ENCODE measurements at regions not wholly inside any gene's neighbourhood (a gene's known extent, or its start where the extent isn't known, plus 50 kb on each side); places are given as distances from the start of the nearest gene placed in this dataset.

DNA sequence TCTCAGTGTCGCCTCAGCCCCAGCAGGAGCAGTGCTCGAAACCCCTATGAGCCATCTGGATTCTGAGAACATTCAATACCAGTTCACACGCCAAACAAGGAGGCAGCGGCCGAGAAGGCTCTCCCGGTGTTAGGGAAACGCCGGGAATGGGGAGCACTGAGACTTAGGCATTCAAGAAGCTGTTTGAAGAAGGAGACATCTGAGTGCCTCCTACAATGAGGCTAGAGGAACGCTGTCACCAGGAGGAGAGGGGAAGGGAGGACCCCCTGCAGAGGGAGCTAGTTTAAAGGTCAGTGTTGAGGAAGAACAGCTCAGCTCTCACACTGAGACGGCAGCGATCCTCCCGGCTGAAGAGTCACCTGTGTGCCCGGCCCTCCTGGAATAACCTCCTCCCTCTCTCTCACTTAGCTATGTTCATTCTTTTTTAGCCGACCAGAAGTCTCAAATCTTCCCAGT is 69.9 kb downstream of the SERPINA3 start:
- no peak for DNase-seq

DNA sequence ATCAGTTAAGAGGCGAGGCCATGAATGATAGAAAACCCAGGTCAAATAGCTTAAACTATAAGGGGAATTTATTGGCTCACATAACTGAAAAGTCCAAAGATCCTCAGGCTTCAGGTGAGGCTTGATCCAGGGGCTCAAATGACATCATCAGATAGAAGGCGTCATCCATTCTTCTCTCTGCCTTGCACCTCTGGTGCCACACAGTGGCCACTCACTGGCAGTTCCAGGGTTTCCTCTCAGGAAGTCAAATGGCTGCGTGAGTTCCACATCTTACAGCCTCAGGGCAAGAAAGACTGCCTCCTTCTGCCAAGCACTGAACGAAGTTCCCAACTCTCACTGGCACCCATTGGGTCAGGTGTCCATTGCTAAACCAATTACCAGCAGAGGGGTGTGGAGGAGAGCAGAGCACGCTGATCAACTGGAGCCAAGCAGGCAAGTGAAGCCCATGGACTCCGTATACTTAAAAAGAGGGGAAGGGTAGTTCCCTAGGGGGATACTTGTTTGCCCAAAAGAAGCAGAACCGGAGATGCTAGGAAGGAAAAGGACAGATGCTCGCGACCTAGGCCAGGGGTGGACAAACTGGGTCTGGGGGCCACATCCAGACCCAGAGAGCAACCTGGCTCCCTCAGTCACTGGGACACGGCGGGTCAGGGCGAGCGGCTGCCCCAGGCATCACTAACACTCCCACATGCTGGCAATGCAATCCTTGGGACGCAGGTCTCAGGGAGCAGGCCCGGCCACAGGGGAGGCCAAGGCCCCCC is 69.3 kb downstream of the SERPINA3 start:
- no peak for DNase-seq

DNA sequence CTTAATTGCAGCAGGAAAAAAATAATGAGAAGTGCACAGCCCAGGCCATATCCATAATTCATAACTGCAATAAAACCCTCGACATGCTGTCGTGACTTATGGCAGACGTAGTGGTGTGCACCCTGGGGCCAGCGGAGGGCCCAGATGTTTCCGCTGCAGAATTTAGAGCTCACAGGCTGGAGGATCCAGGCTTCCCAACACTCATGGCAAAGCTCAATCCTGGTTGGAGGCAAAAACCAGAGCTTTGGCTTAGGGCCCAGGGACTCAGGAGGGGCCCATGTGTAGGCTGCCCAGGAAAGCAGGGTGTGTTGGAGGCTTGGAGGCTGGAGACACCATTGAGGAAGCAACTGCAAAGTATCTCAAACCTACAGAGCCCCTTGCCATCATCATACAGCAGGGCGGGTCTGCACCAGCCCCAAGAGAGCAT is 68.7 kb downstream of the SERPINA3 start:
- DNase-seq, result no peak

DNA sequence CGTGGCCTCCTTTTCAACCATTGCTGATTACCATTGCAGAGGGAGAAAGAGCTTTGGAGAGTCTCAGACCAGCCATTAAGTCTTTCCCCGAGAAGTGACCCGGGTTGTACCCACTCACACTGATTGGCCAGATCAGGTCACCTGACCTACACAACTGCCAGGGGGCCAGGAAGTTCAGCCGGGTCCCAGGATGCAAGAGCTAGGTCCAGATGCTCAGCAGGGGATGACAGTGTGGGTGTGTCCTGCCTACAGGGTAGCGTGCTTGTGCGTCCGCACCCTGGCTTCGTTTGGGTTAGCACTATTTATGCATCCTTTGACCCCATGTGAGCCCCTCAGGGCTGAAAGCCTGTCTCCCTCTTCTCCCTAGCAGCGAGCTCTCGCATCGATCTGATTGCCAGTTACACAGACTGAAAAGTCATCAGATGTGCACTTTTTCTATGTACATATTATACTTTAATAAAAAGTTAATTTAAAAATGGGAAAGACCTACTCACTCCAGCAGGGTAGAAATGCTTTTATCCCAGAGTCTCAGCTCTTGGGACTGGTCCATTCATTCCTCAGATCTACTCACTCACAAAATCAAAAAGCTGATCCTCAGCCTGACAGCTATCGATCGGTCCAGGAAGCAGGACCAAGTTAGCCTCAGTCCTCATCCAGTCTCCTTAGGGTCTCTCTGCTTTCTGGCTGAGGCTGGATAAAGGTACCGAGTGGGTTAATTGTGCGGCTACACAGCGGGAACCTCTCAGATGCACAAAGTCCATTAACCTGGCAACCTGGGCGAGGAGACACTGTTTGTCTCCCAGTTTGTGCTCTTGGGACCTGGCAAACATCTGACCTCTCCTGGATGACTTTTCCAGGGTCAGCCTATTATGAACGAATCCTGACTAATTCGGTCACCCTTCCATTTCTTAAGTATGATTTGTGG is 68.0 kb downstream of the SERPINA3 start:
- no peak for DNase-seq

DNA sequence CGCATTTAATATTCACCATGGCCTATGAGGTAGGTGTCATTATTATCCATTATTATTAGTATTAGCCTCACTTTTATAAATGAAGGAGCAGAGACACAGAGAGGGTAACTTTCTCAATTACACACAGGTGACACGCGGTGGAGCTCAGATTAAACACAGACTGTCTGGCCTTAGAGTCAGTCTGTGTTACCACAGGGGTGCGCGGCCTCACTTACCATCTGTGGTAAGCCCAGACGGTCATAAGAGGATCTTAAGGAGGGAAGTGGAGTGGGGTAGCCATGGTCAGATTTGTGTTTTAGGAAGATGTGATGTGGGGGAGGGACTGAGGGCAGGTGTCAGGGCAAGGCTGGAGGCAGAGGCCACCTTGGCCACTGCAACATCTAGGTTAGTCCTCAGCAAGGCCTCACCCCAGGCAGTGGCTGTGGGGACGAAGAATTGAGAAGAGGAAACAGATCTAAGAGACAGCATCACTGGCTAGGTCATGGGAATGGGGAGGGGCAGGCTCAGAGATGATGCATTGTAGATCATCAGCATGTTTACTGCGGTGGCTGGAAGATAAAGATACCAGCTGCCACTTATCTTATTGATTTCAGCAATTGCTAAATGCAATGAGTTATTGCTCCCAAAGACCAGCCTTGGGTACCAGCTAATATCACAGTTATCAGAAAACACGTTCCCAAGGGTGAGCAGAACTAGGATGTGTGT is 67.1 kb downstream of the SERPINA3 start:
- DNase-seq, result no peak

DNA sequence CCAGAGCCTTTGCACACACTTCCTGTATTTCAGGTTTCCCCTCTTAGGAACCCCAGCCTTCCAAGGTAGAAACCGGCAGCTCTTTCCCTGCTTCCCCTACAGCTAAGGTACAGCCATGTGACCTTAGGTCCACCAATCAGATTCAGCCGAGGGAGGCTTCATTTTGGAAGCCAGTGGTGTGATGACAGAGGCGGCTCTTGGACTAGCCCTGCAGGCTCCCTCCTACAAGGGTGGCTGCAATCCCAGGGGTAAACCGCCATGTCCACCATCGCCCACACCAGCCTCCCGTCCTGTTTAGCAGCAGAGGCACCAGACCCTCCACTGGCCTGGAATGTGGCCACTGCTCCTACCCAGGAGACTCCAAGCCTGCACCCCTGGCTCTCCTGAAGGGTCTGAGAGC is 65.6 kb downstream of the SERPINA3 start:
- no peak for DNase-seq

DNA sequence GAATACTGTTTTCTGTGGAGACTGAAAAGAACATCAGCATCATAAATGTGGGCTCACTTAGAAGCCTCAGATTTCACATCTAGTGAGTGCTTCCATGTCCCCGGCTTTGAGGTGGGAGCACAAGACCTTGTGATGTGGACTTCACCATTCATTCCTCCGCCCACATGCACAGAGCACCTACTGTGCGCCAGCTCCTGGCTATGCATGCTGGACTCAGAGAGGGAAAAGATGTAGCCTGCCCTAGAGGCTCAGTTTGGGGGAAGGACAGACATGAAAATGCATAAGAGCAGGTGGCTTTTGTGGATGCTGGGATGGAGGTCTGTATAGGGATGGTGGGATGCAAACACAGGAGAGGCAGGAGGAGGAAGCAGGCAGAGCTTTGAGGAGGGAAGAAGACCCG is 65.0 kb downstream of the SERPINA3 start:
- no peak for DNase-seq

DNA sequence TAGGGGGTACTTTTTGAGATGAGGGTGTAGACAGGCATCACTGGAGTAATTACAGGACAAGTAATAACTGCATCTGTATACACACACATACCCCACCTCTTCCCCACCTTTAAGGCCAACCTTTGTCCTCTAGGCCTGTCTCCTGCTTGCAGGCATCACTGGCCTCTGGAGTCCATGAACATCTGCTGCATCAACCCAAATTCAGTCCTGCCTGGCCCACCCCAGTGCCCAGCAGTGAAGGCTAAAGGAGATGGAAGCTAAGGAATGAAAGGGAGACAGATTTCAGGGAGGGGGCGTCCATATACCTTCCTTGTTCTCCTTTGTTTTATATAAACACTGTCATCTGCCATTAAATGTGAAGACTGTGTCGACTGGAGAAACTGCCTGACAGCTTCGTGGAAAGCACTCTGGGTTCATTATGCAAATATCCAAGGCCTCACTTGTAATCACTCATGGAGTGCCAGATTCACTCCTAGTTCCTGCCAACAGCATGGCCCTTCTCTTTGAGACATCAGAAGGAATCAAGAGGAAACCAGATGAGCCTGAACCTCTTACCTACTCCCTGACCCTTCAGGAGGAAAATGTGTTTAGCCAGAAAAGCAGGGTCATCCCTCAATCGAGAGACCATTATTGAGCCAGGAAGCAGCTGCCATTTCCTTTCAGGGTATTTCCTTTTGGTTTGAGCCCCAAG is 64.4 kb downstream of the SERPINA3 start:
- no peak for DNase-seq

DNA sequence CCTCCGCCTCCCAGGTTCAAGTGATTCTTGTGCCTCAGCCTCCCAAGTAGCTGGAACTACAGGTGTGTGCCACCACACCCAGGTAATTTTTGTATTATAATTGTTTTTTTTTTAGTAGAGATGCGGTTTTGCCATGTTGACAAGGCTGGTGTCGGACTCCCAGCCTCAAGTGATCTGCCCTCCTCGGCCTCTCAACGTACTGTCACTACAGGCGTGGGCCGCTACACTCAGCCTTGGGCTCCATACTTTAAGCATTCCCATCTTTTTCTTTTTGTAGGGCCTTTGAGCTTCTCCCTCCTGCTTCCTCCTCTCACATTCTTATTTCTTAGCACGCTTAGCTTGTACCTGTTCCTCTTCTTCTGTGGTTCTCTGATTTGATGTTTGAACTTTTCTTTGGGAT is 62.8 kb downstream of the SERPINA3 start:
- DNase-seq, result no peak

DNA sequence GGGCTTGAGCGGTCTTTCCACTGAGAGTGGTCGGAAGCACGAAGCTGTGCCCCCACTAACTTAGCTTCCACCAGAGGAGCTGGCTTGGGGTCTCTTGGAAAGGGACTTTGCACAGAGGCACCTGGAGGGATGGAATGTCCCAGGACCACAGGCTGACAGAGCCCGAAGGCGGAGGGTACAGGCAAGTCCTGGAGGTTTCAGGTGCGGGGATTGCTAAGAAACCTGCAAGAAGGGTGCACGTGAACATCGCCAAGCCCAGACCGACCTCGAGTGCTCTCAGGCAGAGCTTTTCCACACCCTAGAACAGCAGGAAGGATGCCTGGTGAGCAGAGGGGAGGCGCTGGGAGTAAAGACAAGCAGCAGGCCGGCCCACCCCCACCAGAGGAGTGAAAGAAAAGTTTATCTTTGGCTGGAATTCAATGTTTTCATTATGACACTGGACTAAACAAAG is 61.6 kb downstream of the SERPINA3 start:
- DNase-seq, result no peak

All from NCI-H1930 (cell line).